Left colon (tissue), 2 donors: ENCODE measurements at regions not wholly inside any gene's neighbourhood (a gene's known extent, or its start where the extent isn't known, plus 50 kb on each side); places are given as distances from the start of the nearest gene placed in this dataset.
"Not testable (repeated sequence)": the region's sequence is repeated elsewhere in the genome, so short reads cannot be mapped to it uniquely, and the experiment has no call there.

Source experiments
- ATAC-seq: fragments of 200-7000 bp; cut with Tn5 transposase; one replicate; pipeline ENCODE4 v1.9.1; 2020; ENCODE audit warnings: mild to moderate bottlenecking, moderate library complexity
- DNase-seq, 2 donors: peaks; one replicate each; pipeline ENCODE4 v3.0.0-alpha.2; 2020
- intact Hi-C, 2 donors: fragments of 100-400 bp; cut with DNase I in 1 of 2; cut with micrococcal nuclease in 1 of 2; formaldehyde crosslinking; loops; one replicate each; pipeline versions ENCODE4 v1.11.2 to v1.14.0; 2022; cut with DNase I, micrococcal nuclease
- donor health status: DM: no; HTN: no; CAD: no.
- donor health status: DM: yes; HTN: yes; CAD: no.

- intact Hi-C loops: no loop called here
- ATAC-seq (no peak), DNase-seq (no peak)
Observed at GRCh38 chr10:108639010-108639409, 1284.3 kb downstream of the XPNPEP1 start.

- no peak for ATAC-seq
- DNase-seq: no peak
- intact Hi-C loops: no loop called here
Observed at GRCh38 chr10:108638225-108638624, 1285.1 kb downstream of the XPNPEP1 start.

GRCh38 chr10:108633046-108633445 lies 1290.3 kb downstream of the XPNPEP1 start:
- DNase-seq: no peak
- intact Hi-C loops: no loop called here
- no peak for ATAC-seq

GRCh38 chr10:108632144-108632543 lies 1291.2 kb downstream of the XPNPEP1 start:
- DNase-seq: no peak
- intact Hi-C loops: no loop called here
- ATAC-seq: no peak

- no peak for ATAC-seq
- intact Hi-C loops: no loop called here
- DNase-seq: no peak
Observed at GRCh38 chr10:108631332-108631731, 1292.0 kb downstream of the XPNPEP1 start.

GRCh38 chr10:108629834-108630233 lies 1293.5 kb downstream of the XPNPEP1 start:
- intact Hi-C loops: no loop called here
- no peak for DNase-seq
- no peak for ATAC-seq

GRCh38 chr10:108624052-108624451 lies 1299.3 kb downstream of the XPNPEP1 start:
- intact Hi-C loops: no loop called here
- ATAC-seq: no peak
- no peak for DNase-seq

- intact Hi-C loops: no loop called here
- DNase-seq: no peak
- no peak for ATAC-seq
Observed at GRCh38 chr10:108620821-108621534, 1302.3 kb downstream of the XPNPEP1 start.

- intact Hi-C loops: no loop called here
- DNase-seq: no peak
- ATAC-seq: no peak
Observed at GRCh38 chr10:108616559-108617285, 1306.6 kb downstream of the XPNPEP1 start.

- intact Hi-C loops: no loop called here
- DNase-seq (no peak), ATAC-seq (no peak)
Observed at GRCh38 chr10:108615576-108616320, 1307.6 kb downstream of the XPNPEP1 start.

GRCh38 chr10:108612485-108612884 lies 1310.8 kb downstream of the XPNPEP1 start:
- no peak for ATAC-seq
- no peak for DNase-seq
- intact Hi-C loops: no loop called here

GRCh38 chr10:108608860-108609259 lies 1314.5 kb downstream of the XPNPEP1 start:
- no peak for DNase-seq
- ATAC-seq: no peak
- intact Hi-C loops: no loop called here

GRCh38 chr10:108601851-108602250 lies 1321.5 kb downstream of the XPNPEP1 start:
- DNase-seq: no peak
- no peak for ATAC-seq
- intact Hi-C loops: no loop called here

GRCh38 chr10:108600511-108600910 lies 1322.8 kb downstream of the XPNPEP1 start:
- ATAC-seq, DNase-seq, intact Hi-C loops: not testable (repeated sequence)

- intact Hi-C loops, ATAC-seq, DNase-seq: not testable (repeated sequence)
Observed at GRCh38 chr10:108599317-108599716, 1324.0 kb downstream of the XPNPEP1 start.

- ATAC-seq: no peak
- no peak for DNase-seq
- intact Hi-C loops: no loop called here
Observed at GRCh38 chr10:108598831-108599230, 1324.5 kb downstream of the XPNPEP1 start.

GRCh38 chr10:108598320-108598695 lies 1325.0 kb downstream of the XPNPEP1 start:
- no peak for DNase-seq
- ATAC-seq: no peak
- intact Hi-C loops: no loop called here

- DNase-seq (no peak), ATAC-seq (no peak)
- intact Hi-C loops: no loop called here
Observed at GRCh38 chr10:108597657-108598319, 1325.5 kb downstream of the XPNPEP1 start.

- ATAC-seq (no peak), DNase-seq (no peak)
- intact Hi-C loops: no loop called here
Observed at GRCh38 chr10:108597031-108597430, 1326.3 kb downstream of the XPNPEP1 start.
